ENCODE measurements at regions not wholly inside any gene's neighbourhood (a gene's known extent, or its start where the extent isn't known, plus 50 kb on each side); places are given as distances from the start of the nearest gene placed in this dataset.

- H2BK120ac ChIP-seq (ENCODE audit: low read depth, low read length) = no peak overlapping the region
- H2BK15ac ChIP-seq (ENCODE audit: low read length) = no peak overlapping the region
- no peak overlapping the region for H3K27ac ChIP-seq (replicated peaks; ENCODE audit: low read length)
- H3K4me2 ChIP-seq (ENCODE audit: insufficient read depth, low read length, poor library complexity, severe bottlenecking) = no peak overlapping the region
- H3K18ac ChIP-seq (ENCODE audit: low read length) = no peak overlapping the region
- WGBS, 2 donors (ENCODE audit: extremely low coverage in 2 of 2, insufficient read length in 2 of 2, insufficient replicate concordance in 1 of 2) = 100% methylated on average over 1 of the region's 6 CpGs; no CpG with 5 or more reads in 1 of the 2 donors
- no peak overlapping the region for H3K14ac ChIP-seq (ENCODE audit: low read length)
- DNase-seq (ENCODE audit: low spot score) = no peak
- H3K23ac ChIP-seq (ENCODE audit: low read depth, low read length, poor library complexity) = no peak overlapping the region
- H3K27me3 ChIP-seq (ENCODE audit: control insufficient read depth in 3 of 3, insufficient read depth in 3 of 3, low read depth in 1 of 3, low read length in 3 of 3) = no peaks in the 10 kb centered on the region
- no peak overlapping the region for H3K4ac ChIP-seq (ENCODE audit: low read length)
- no peak overlapping the region for H2AFZ ChIP-seq (ENCODE audit: low read length)
- H4K8ac ChIP-seq (ENCODE audit: low read depth, low read length) = no peak overlapping the region
- no peak overlapping the region for H2BK5ac ChIP-seq (ENCODE audit: low read length)
- H3K9ac ChIP-seq (ENCODE audit: low read depth, low read length, poor library complexity) = no peak overlapping the region
- no peaks in the 10 kb centered on the region for H3K9me3 ChIP-seq (replicated peaks in 1 of 2; ENCODE audit: control insufficient read depth in 2 of 2, insufficient read depth in 1 of 2, low read depth in 1 of 2, low read length in 2 of 2)
- H3K79me1 ChIP-seq (ENCODE audit: low read depth, low read length) = no peaks in the 10 kb centered on the region
- no peak overlapping the region for H2BK12ac ChIP-seq (ENCODE audit: low read length)
- no peak overlapping the region for H2AK5ac ChIP-seq (ENCODE audit: low read depth, low read length)
- H3K36me3 ChIP-seq (replicated peaks in 1 of 2; ENCODE audit: control insufficient read depth in 2 of 2, insufficient read depth in 2 of 2, low read length in 2 of 2) = no peaks in the 10 kb centered on the region
- no peaks in the 10 kb centered on the region for H3K4me1 ChIP-seq (ENCODE audit: control insufficient read depth in 2 of 2, insufficient read depth in 1 of 2, low read depth in 1 of 2, low read length in 2 of 2)
- H4K91ac ChIP-seq (ENCODE audit: low read depth, low read length, poor library complexity) = no peak overlapping the region
- H3K4me3 ChIP-seq (ENCODE audit: low read length in 2 of 2) = no peak overlapping the region
These were observed 431.2 kb upstream of the PDE3A start for GRCh38 chr12:19937161-19937560.

- H2BK120ac ChIP-seq (ENCODE audit: low read depth, low read length) = no peak overlapping the region
- no peak overlapping the region for H3K18ac ChIP-seq (ENCODE audit: low read length)
- no peak overlapping the region for H3K4ac ChIP-seq (ENCODE audit: low read length)
- no peak overlapping the region for H4K91ac ChIP-seq (ENCODE audit: low read depth, low read length, poor library complexity)
- no peak overlapping the region for H2BK12ac ChIP-seq (ENCODE audit: low read length)
- no peak for DNase-seq (ENCODE audit: low spot score)
- no peak overlapping the region for H2BK15ac ChIP-seq (ENCODE audit: low read length)
- no peak overlapping the region for H3K9ac ChIP-seq (ENCODE audit: low read depth, low read length, poor library complexity)
- H3K27ac ChIP-seq (replicated peaks; ENCODE audit: low read length) = no peak overlapping the region
- no peaks in the 10 kb centered on the region for H3K36me3 ChIP-seq (replicated peaks in 1 of 2; ENCODE audit: control insufficient read depth in 2 of 2, insufficient read depth in 2 of 2, low read length in 2 of 2)
- H3K14ac ChIP-seq (ENCODE audit: low read length) = no peak overlapping the region
- no peak overlapping the region for H2BK5ac ChIP-seq (ENCODE audit: low read length)
- no peak overlapping the region for H2AK5ac ChIP-seq (ENCODE audit: low read depth, low read length)
- H3K23ac ChIP-seq (ENCODE audit: low read depth, low read length, poor library complexity) = no peak overlapping the region
- no peak overlapping the region for H2AFZ ChIP-seq (ENCODE audit: low read length)
- H3K4me1 ChIP-seq (ENCODE audit: control insufficient read depth in 2 of 2, insufficient read depth in 1 of 2, low read depth in 1 of 2, low read length in 2 of 2) = no peaks in the 10 kb centered on the region
- H3K4me2 ChIP-seq (ENCODE audit: insufficient read depth, low read length, poor library complexity, severe bottlenecking) = no peak overlapping the region
- H3K79me1 ChIP-seq (ENCODE audit: low read depth, low read length) = no peaks in the 10 kb centered on the region
- no peak overlapping the region for H3K4me3 ChIP-seq (ENCODE audit: low read length in 2 of 2)
- H3K9me3 ChIP-seq (replicated peaks in 1 of 2; ENCODE audit: control insufficient read depth in 2 of 2, insufficient read depth in 1 of 2, low read depth in 1 of 2, low read length in 2 of 2) = no peaks in the 10 kb centered on the region
- no peak overlapping the region for H4K8ac ChIP-seq (ENCODE audit: low read depth, low read length)
- WGBS, 2 donors (ENCODE audit: extremely low coverage in 2 of 2, insufficient read length in 2 of 2, insufficient replicate concordance in 1 of 2) = no CpG with 5 or more reads among the region's 2 CpGs
- no peaks in the 10 kb centered on the region for H3K27me3 ChIP-seq (ENCODE audit: control insufficient read depth in 3 of 3, insufficient read depth in 3 of 3, low read depth in 1 of 3, low read length in 3 of 3)
These were observed 430.3 kb upstream of the PDE3A start for GRCh38 chr12:19938031-19938430.

GRCh38 chr12:19938491-19938890 is 429.8 kb upstream of the PDE3A start:
- no peak for DNase-seq (ENCODE audit: low spot score)
- H3K23ac ChIP-seq (ENCODE audit: low read depth, low read length, poor library complexity) = no peak overlapping the region
- H3K4me1 ChIP-seq (ENCODE audit: control insufficient read depth in 2 of 2, insufficient read depth in 1 of 2, low read depth in 1 of 2, low read length in 2 of 2) = no peaks in the 10 kb centered on the region
- H2BK5ac ChIP-seq (ENCODE audit: low read length) = no peak overlapping the region
- no peak overlapping the region for H2AK5ac ChIP-seq (ENCODE audit: low read depth, low read length)
- no peaks in the 10 kb centered on the region for H3K79me1 ChIP-seq (ENCODE audit: low read depth, low read length)
- H3K9me3 ChIP-seq (replicated peaks in 1 of 2; ENCODE audit: control insufficient read depth in 2 of 2, insufficient read depth in 1 of 2, low read depth in 1 of 2, low read length in 2 of 2) = no peaks in the 10 kb centered on the region
- H3K36me3 ChIP-seq (replicated peaks in 1 of 2; ENCODE audit: control insufficient read depth in 2 of 2, insufficient read depth in 2 of 2, low read length in 2 of 2) = no peaks in the 10 kb centered on the region
- no peaks in the 10 kb centered on the region for H3K27me3 ChIP-seq (ENCODE audit: control insufficient read depth in 3 of 3, insufficient read depth in 3 of 3, low read depth in 1 of 3, low read length in 3 of 3)
- H3K27ac ChIP-seq (replicated peaks; ENCODE audit: low read length) = no peak overlapping the region
- no peak overlapping the region for H3K14ac ChIP-seq (ENCODE audit: low read length)
- H3K9ac ChIP-seq (ENCODE audit: low read depth, low read length, poor library complexity) = no peak overlapping the region
- WGBS, 2 donors (ENCODE audit: extremely low coverage in 2 of 2, insufficient read length in 2 of 2, insufficient replicate concordance in 1 of 2) = no CpG with 5 or more reads among the region's 1 CpG
- H2BK12ac ChIP-seq (ENCODE audit: low read length) = no peak overlapping the region
- H3K18ac ChIP-seq (ENCODE audit: low read length) = no peak overlapping the region
- H3K4me3 ChIP-seq (ENCODE audit: low read length in 2 of 2) = no peak overlapping the region
- H2BK15ac ChIP-seq (ENCODE audit: low read length) = no peak overlapping the region
- H2AFZ ChIP-seq (ENCODE audit: low read length) = no peak overlapping the region
- no peak overlapping the region for H4K8ac ChIP-seq (ENCODE audit: low read depth, low read length)
- H3K4ac ChIP-seq (ENCODE audit: low read length) = no peak overlapping the region
- no peak overlapping the region for H2BK120ac ChIP-seq (ENCODE audit: low read depth, low read length)
- no peak overlapping the region for H3K4me2 ChIP-seq (ENCODE audit: insufficient read depth, low read length, poor library complexity, severe bottlenecking)
- H4K91ac ChIP-seq (ENCODE audit: low read depth, low read length, poor library complexity) = no peak overlapping the region

- H2AFZ ChIP-seq (ENCODE audit: low read length) = no peak overlapping the region
- no peaks in the 10 kb centered on the region for H3K4me1 ChIP-seq (ENCODE audit: control insufficient read depth in 2 of 2, insufficient read depth in 1 of 2, low read depth in 1 of 2, low read length in 2 of 2)
- H3K4me3 ChIP-seq (ENCODE audit: low read length in 2 of 2) = no peak overlapping the region
- DNase-seq (ENCODE audit: low spot score) = no peak
- H3K4ac ChIP-seq (ENCODE audit: low read length) = no peak overlapping the region
- no peak overlapping the region for H2BK15ac ChIP-seq (ENCODE audit: low read length)
- no peaks in the 10 kb centered on the region for H3K36me3 ChIP-seq (replicated peaks in 1 of 2; ENCODE audit: control insufficient read depth in 2 of 2, insufficient read depth in 2 of 2, low read length in 2 of 2)
- no peak overlapping the region for H3K14ac ChIP-seq (ENCODE audit: low read length)
- no peak overlapping the region for H3K27ac ChIP-seq (replicated peaks; ENCODE audit: low read length)
- H4K8ac ChIP-seq (ENCODE audit: low read depth, low read length) = no peak overlapping the region
- H3K4me2 ChIP-seq (ENCODE audit: insufficient read depth, low read length, poor library complexity, severe bottlenecking) = no peak overlapping the region
- H3K79me1 ChIP-seq (ENCODE audit: low read depth, low read length) = no peaks in the 10 kb centered on the region
- H2BK5ac ChIP-seq (ENCODE audit: low read length) = no peak overlapping the region
- WGBS, 2 donors (ENCODE audit: extremely low coverage in 2 of 2, insufficient read length in 2 of 2, insufficient replicate concordance in 1 of 2) = no CpG with 5 or more reads among the region's 4 CpGs
- H3K18ac ChIP-seq (ENCODE audit: low read length) = no peak overlapping the region
- no peak overlapping the region for H2BK12ac ChIP-seq (ENCODE audit: low read length)
- H2BK120ac ChIP-seq (ENCODE audit: low read depth, low read length) = no peak overlapping the region
- no peaks in the 10 kb centered on the region for H3K9me3 ChIP-seq (replicated peaks in 1 of 2; ENCODE audit: control insufficient read depth in 2 of 2, insufficient read depth in 1 of 2, low read depth in 1 of 2, low read length in 2 of 2)
- H4K91ac ChIP-seq (ENCODE audit: low read depth, low read length, poor library complexity) = no peak overlapping the region
- H3K9ac ChIP-seq (ENCODE audit: low read depth, low read length, poor library complexity) = no peak overlapping the region
- H2AK5ac ChIP-seq (ENCODE audit: low read depth, low read length) = no peak overlapping the region
- no peak overlapping the region for H3K23ac ChIP-seq (ENCODE audit: low read depth, low read length, poor library complexity)
- no peaks in the 10 kb centered on the region for H3K27me3 ChIP-seq (ENCODE audit: control insufficient read depth in 3 of 3, insufficient read depth in 3 of 3, low read depth in 1 of 3, low read length in 3 of 3)
These were observed 428.1 kb upstream of the PDE3A start for GRCh38 chr12:19940267-19940666.
